T-helper 22 cell (primary cell): ENCODE measurements at regions not wholly inside any gene's neighbourhood (a gene's known extent, or its start where the extent isn't known, plus 50 kb on each side); places are given as distances from the start of the nearest gene placed in this dataset.
A peak's percentile ranks its signal among the peaks of the same experiment; 100 is the strongest.

Source experiments
- DNase-seq: peaks from one replicate; pipeline ENCODE4 v3.0.0-alpha.2; 2020; ENCODE audit warnings: low read depth

DNA sequence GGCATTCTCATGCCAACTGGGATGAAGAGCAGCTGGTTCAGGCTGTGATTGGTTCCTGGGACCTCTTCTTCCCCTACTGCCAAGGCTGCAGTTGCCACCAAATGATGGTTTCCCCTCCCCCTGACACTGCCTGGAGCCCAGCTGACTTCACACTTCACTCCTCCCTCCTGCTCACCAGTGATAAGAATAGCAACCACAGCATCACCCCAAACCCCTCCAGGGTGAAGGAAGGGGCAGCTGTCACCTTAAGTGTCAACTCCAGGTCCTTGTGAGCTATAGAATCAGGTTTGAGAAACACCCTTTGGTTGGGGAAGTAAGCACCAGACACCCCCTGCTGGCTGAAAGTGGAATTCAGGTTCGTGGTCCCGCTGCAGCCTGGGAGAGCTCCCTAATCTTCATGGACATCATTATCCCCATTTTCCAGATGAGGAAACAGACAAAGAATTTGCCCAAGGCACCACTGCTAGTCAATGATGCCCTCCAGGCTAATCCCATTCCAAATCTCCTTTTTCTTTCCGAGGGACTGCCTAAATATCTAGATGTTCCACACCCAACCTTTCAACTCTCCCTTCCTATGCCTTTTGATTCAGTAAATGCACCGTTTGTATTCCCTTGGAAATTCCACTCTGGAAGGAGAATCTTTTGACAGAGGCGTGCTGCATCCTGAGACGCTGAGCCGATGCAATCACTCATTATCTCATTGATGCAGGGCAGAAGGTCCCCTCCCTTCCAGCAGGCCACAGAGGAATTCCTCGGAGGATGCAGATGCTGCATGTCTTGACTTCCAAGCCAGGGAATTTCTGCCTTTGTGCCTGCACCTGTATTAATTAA lies 50.6 kb upstream of the UQCRFS1 start:
- DNase-seq, result no peak

- no peak for DNase-seq
These were observed 51.9 kb upstream of the UQCRFS1 start for GRCh38 chr19:29264897-29265296.

DNA sequence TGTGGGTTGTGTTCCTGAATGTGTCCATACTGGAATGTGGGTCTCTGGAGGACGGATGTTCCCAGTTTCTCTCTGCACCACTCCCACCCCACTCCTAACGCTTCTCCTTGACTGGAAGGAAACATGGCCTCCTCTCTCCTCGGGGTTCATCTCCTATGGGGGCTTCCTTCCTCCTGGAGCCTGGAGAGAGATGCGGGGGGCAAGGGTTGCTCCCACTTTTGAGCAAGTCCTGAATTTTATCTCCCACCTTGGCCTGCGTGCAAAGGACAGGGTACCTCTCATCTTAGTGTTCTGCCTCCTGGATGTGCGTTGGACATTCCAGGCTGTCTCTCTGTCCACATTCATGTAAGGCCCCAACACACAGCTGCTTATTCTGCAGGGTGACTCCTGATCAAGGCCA lies 52.5 kb upstream of the UQCRFS1 start:
- DNase-seq, result no peak

GRCh38 chr19:29266001-29266400 lies 53.0 kb upstream of the UQCRFS1 start:
- DNase-seq, result no peak

DNA sequence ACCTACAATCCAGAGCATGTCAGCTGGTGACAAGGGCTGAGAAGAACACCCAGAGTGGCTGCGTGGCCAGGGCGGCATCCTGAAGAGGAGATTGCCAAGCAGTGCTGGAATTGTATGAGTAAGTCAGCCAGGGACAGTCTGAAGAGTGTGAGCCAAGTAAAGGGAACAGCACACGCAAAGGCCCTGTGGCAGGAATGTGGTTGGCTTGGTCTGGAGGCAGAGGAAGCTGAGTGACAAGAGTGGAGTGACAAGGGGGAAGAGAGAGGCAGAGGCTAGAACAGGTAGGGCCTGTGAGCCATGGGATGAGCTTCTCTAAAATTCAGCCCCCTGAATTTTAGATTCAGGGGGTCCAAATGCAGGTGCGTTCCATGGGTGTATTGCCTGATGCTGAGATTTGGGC lies 53.7 kb upstream of the UQCRFS1 start:
- DNase-seq, result no peak

- no peak for DNase-seq
These were observed 54.8 kb upstream of the UQCRFS1 start for GRCh38 chr19:29267701-29268100.

GRCh38 chr19:29268103-29268502 lies 55.2 kb upstream of the UQCRFS1 start:
- DNase-seq, result no peak

DNA sequence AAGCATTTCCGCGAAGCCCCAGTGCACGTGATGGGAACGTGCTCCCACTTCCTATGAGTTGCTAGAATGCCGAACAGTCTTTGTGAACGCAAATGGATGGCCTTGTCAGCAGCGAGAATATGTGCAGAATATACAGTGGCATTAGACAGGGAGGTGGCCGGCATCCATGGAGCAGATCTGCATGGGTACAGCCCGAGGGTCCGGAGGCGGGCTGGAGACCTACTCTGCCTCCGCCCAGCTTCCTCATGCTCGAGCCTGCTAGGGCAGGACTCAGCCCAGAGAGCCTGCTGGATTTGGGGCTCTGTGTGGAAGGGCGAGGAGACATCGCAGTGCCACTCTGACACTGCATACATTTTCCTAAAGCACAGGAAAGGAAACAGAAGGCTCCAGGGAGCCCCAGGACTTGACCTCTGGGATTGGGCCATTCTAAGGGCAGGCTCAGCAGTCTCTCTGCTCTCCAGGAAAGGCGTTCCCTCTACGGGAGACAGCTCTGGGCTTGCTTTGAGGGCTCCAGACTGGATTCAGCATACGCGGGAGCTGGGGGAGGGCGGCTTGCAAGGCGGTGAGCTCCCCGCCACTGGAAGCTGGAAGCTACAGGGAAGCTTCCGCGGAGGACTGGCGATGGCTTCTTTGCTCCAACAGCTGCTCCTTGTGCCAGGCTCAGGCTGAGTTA lies 55.9 kb upstream of the UQCRFS1 start:
- DNase-seq, result no peak

DNA sequence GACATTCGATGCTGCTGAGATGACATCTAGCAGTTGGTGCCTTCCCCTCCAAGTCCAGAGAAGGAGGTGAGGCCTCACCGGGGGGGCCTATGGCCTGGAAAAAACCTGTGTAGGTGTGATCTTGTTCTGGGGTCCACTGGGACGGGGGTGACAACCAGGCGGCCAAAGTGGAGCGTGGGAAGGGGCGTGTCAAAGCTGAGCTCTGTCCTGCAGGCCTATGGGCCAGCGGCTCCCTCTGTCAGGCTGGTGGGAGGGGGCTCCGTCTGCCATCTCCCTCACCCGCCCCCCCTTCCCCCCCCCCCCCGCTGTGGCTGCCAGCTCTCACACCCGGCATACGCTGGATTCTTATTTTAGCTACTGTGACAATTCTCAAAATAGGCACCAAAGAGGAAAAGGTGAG lies 56.7 kb upstream of the UQCRFS1 start:
- no peak for DNase-seq

DNA sequence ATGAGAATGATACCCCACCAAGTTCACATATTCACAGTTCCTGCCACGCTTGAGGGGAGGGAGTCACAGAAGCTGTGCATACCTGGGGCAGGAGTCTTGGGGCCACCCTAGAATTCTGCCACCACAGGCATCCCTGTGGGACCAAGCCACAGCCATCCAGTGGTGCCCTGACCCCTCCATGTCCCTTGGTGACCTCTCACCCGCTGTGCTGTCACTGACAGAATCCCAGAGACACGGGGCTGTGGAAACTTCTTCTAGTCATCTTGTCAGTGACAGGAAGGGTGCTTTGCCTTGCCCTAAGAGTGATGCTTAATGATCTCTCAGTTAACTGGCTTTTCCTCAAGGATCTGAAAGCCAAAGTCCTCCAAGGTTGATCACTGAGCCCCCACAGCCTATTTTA lies 58.4 kb upstream of the UQCRFS1 start:
- DNase-seq, result no peak

GRCh38 chr19:29271911-29272310 lies 59.0 kb upstream of the UQCRFS1 start:
- DNase-seq, result no peak

- no peak for DNase-seq
These were observed 60.2 kb upstream of the UQCRFS1 start for GRCh38 chr19:29273000-29273640.

DNA sequence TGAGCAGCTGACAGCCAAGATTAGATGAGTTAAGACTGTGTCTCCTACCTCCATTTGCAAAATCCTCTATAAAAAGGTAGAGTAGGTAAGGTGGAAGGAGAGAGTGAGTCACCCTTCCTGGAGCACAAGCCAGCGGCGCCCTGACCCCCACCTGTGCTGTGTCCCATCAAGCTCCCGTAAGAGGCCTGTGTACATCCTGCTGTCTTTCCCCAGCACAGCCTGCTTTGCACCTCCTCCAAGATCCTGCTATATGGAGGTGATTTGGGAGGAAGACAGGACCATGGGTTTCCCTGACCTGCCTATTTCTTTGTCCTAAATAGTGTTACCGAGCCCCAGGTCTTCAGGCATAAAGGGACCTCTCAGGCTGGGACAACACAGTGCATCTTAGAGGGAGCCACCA lies 62.3 kb upstream of the UQCRFS1 start:
- DNase-seq, result no peak

- peak; percentile 4 for DNase-seq
These were observed 64.2 kb upstream of the UQCRFS1 start for GRCh38 chr19:29277102-29277501.

GRCh38 chr19:29278716-29279115 lies 65.8 kb upstream of the UQCRFS1 start:
- no peak for DNase-seq

DNA sequence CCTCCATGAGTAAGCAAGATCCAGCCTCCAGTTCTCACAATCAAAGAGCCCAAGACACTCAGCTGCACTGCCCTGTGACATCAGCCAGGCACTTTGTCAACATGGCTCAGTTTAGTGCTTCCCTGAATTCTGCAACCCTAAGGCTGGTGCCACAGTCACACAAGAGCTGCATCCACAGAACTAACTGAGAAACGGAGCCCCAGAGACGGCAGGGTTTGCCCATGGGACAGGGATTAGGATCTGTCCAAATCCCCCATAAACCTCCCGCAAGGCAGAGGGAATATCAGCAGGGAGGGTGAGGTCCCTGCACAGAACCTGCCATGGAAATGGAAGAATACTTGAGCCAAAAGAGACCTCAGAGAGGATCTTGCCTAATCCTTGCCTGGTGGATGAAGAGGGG lies 70.4 kb upstream of the UQCRFS1 start:
- DNase-seq, result no peak

DNA sequence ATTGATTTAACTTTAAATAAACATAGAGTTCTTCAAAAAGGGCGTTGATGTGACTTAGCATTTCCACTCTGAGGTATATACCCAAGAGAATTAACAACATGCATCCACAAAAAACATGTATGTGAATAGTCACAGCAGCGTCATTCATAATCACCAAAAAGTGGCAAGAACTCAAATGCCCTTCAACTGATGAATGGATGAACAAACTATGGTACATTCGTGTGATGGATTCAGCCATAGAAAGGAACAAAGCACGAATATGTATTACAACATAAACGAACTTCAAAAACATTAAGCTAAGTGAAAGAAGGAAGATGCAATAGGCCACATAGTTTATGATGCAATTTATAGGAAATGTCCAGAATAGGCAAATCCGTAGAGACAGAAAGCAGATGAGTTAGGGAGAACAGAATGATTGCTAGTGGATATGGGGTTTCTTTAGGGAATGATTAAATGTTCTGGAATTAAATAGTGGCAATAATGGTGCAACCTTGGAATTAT lies 72.3 kb upstream of the UQCRFS1 start:
- no peak for DNase-seq

DNA sequence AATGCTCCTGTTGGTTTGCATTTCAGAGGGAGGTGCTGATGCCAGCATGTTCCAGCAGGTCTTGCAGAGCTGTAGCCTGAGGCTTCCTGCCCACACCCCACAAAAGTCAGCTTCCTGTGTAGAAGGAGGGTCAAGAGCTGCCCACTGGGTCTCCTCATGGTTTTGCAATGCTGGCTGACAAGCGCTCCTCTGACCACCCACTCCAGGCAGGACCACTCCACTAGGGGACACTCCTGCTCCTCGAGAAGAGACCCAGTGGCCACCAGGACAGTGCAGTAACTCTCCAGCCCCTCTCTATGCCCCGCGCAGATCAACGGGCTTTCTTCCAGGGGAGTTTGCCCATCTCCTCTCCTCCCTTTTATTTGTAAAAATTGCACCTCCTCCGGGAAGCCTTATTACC lies 72.9 kb upstream of the UQCRFS1 start:
- DNase-seq, result no peak

GRCh38 chr19:29287061-29287460 lies 74.1 kb upstream of the UQCRFS1 start:
- DNase-seq, result no peak

DNA sequence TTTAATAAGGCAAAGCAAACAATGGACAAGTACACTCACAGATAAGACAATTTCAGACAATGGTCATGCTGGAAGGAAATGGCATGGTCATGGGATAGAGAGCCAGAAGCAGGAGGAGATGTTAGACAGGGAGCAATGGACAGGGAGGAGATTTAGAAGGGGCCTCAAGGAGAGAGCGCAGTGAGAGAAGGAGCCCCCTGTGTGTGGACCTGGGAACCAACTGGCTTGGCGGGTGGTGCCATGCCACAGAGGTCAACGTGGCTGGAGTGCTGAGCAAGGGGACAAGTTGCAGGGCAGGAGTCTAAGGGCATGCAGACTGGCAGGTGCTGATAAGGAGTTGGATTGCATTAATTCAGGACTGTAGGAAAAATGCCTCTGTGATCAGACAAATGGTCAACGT lies 75.3 kb upstream of the UQCRFS1 start:
- DNase-seq, result no peak

- no peak for DNase-seq
These were observed 76.1 kb upstream of the UQCRFS1 start for GRCh38 chr19:29289020-29289419.

- DNase-seq, result no peak
These were observed 77.9 kb upstream of the UQCRFS1 start for GRCh38 chr19:29290853-29291252.

- DNase-seq, result no peak
These were observed 79.2 kb upstream of the UQCRFS1 start for GRCh38 chr19:29292153-29292552.
